Keratinocyte (primary cell): ENCODE measurements at regions not wholly inside any gene's neighbourhood (a gene's known extent, or its start where the extent isn't known, plus 50 kb on each side); places are given as distances from the start of the nearest gene placed in this dataset.

ENCODE experiments used
- CTCF ChIP-seq, 3 experiments: IDR thresholded peaks in 1 of 3; conservative IDR thresholded peaks in 1 of 3; optimal IDR thresholded peaks in 1 of 3; 2 replicates in 2 of 3; 3 replicates in 1 of 3; pipeline versions ENCODE3 to v1.5.1; 2011; ENCODE audit warnings: low read length in 3 of 3, mild to moderate bottlenecking in 3 of 3, moderate library complexity in 2 of 3, control low read depth in 1 of 3, inconsistent platforms in 1 of 3; ENCODE audit not compliant: insufficient read depth in 2 of 3; ENCODE audit errors: extremely low read depth in 1 of 3
- EZH2 ChIP-seq: IDR thresholded peaks from one replicate; pipeline ENCODE4 v1.6.1; 2012; ENCODE audit warnings: inconsistent platforms, mild to moderate bottlenecking, low read length, moderate library complexity

DNA sequence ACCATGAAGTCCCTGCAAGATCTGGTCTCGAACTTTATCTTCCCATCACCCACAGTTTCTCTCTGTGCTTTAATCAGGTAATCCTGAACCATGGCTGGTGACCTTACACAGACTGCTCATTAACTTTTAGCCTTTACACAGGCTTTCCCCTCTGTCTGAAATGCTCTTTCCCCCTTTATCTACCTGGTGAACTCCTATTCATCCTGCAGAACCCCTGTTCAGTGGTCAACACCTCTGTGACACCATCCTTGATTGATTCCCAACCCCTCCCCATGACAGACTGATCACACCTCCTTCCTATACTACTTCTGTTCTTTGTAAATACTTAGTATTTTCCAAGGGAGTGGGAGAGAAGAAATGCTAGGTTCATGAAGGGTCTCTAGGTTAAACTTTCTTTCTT lies 254.0 kb downstream of the RPS24 start:
- TF ChIP-seq CTCF (optimal IDR thresholded peaks at IDR 0.05 in 1 of 3, IDR thresholded peaks at IDR 0.05 in 1 of 3, conservative IDR thresholded peaks at IDR 0.05 in 1 of 3; ENCODE audit: extremely low read depth in 1 of 3, insufficient read depth in 2 of 3, low read length in 3 of 3) (no peak), EZH2 (no peak)
